GM19463 (cell line): ENCODE measurements at regions not wholly inside any gene's neighbourhood (a gene's known extent, or its start where the extent isn't known, plus 50 kb on each side); places are given as distances from the start of the nearest gene placed in this dataset.

ENCODE experiments used
- ATAC-seq: cut with Tn5 transposase; IDR thresholded peaks from one replicate; pipeline ENCODE4 v1.9.1; 2021; ENCODE audit warnings: mild to moderate bottlenecking, moderate library complexity; ENCODE audit not compliant: unreplicated experiment

- no peak for ATAC-seq
Observed at GRCh38 chr6:168212362-168212761, 107.2 kb downstream of the DACT2 start.

- no peak for ATAC-seq
Observed at GRCh38 chr6:168211681-168212080, 107.9 kb downstream of the DACT2 start.

GRCh38 chr6:168210239-168211105 lies 109.1 kb downstream of the DACT2 start:
- ATAC-seq, result no peak

GRCh38 chr6:168209420-168209819 lies 110.2 kb downstream of the DACT2 start:
- ATAC-seq, result no peak

- no peak for ATAC-seq
Observed at GRCh38 chr6:168208854-168209253, 110.7 kb downstream of the DACT2 start.

GRCh38 chr6:168208402-168208801 lies 111.2 kb downstream of the DACT2 start:
- no peak for ATAC-seq

- no peak for ATAC-seq
Observed at GRCh38 chr6:168207421-168208175, 112.0 kb downstream of the DACT2 start.

GRCh38 chr6:168206661-168207274 lies 112.8 kb downstream of the DACT2 start:
- no peak for ATAC-seq

- no peak for ATAC-seq
Observed at GRCh38 chr6:168206186-168206585, 113.4 kb downstream of the DACT2 start.

GRCh38 chr6:168201799-168202198 lies 117.8 kb downstream of the DACT2 start:
- no peak for ATAC-seq

- ATAC-seq, result no peak
Observed at GRCh38 chr6:168201383-168201782, 118.2 kb downstream of the DACT2 start.

- ATAC-seq, result no peak
Observed at GRCh38 chr6:168200571-168201134, 118.9 kb downstream of the DACT2 start.

GRCh38 chr6:168198302-168199180 lies 119.5 kb upstream of the FRMD1 start:
- no peak for ATAC-seq

GRCh38 chr6:168197636-168198301 lies 118.8 kb upstream of the FRMD1 start:
- ATAC-seq, result no peak

GRCh38 chr6:168196881-168197635 lies 118.0 kb upstream of the FRMD1 start:
- ATAC-seq, result no peak

- ATAC-seq, result no peak
Observed at GRCh38 chr6:168196385-168196860, 117.4 kb upstream of the FRMD1 start.

GRCh38 chr6:168195712-168196111 lies 116.7 kb upstream of the FRMD1 start:
- ATAC-seq, result no peak

GRCh38 chr6:168194732-168195567 lies 115.9 kb upstream of the FRMD1 start:
- no peak for ATAC-seq
